ENCODE measurements at regions not wholly inside any gene's neighbourhood (a gene's known extent, or its start where the extent isn't known, plus 50 kb on each side); places are given as distances from the start of the nearest gene placed in this dataset.

- TF ChIP-seq EZH2 (IDR thresholded peaks at IDR 0.05; ENCODE audit: insufficient read depth, poor library complexity, severe bottlenecking): no peak
- TF ChIP-seq EZH2phosphoT487 (IDR thresholded peaks at IDR 0.05; ENCODE audit: insufficient read depth, low read depth): no peak
These were observed 99.8 kb upstream of the LHX8 start for GRCh38 chr1:75034376-75034775.
